ELR (cell line): ENCODE measurements at regions not wholly inside any gene's neighbourhood (a gene's known extent, or its start where the extent isn't known, plus 50 kb on each side); places are given as distances from the start of the nearest gene placed in this dataset.
"Not testable (repeated sequence)": the region's sequence is repeated elsewhere in the genome, so short reads cannot be mapped to it uniquely, and the experiment has no call there.

Source experiments
- DNase-seq: peaks from one replicate; pipeline ENCODE4 v3.0.0-alpha.2; 2015; ENCODE audit warnings: low read depth

GRCh38 chr1:99062192-99062591 lies 57.5 kb upstream of the PLPPR5 start:
- peak; percentile 7 for DNase-seq

GRCh38 chr1:99069146-99069545 lies 64.5 kb upstream of the PLPPR5 start:
- no peak for DNase-seq

GRCh38 chr1:99078529-99078928 lies 73.9 kb upstream of the PLPPR5 start:
- not testable (repeated sequence) for DNase-seq

GRCh38 chr1:99082366-99082765 lies 77.7 kb upstream of the PLPPR5 start:
- DNase-seq, result no peak

GRCh38 chr1:99083338-99083737 lies 78.7 kb upstream of the PLPPR5 start:
- no peak for DNase-seq

- no peak for DNase-seq
Observed at GRCh38 chr1:99084562-99084961, 79.9 kb upstream of the PLPPR5 start.

- DNase-seq, result no peak
Observed at GRCh38 chr1:99086057-99086456, 81.4 kb upstream of the PLPPR5 start.

- no peak for DNase-seq
Observed at GRCh38 chr1:99098589-99098988, 93.9 kb upstream of the PLPPR5 start.

GRCh38 chr1:99106274-99106673 lies 101.6 kb upstream of the PLPPR5 start:
- DNase-seq, result no peak

GRCh38 chr1:99107680-99108079 lies 103.0 kb upstream of the PLPPR5 start:
- no peak for DNase-seq

- DNase-seq, result no peak
Observed at GRCh38 chr1:99110140-99111041, 105.7 kb upstream of the PLPPR5 start.

- DNase-seq, result no peak
Observed at GRCh38 chr1:99115231-99115630, 110.6 kb upstream of the PLPPR5 start.

GRCh38 chr1:99119188-99119587 lies 114.5 kb upstream of the PLPPR5 start:
- DNase-seq, result no peak

- DNase-seq, result no peak
Observed at GRCh38 chr1:99122039-99122438, 117.4 kb upstream of the PLPPR5 start.

GRCh38 chr1:99123936-99124335 lies 119.3 kb upstream of the PLPPR5 start:
- DNase-seq, result no peak

GRCh38 chr1:99131546-99131945 lies 126.9 kb upstream of the PLPPR5 start:
- no peak for DNase-seq

GRCh38 chr1:99133756-99134500 lies 129.3 kb upstream of the PLPPR5 start:
- peak; percentile 6 for DNase-seq

GRCh38 chr1:99137554-99138206 lies 126.6 kb upstream of the PLPPR4 start:
- DNase-seq, result no peak

- DNase-seq, result no peak
Observed at GRCh38 chr1:99139876-99140275, 124.4 kb upstream of the PLPPR4 start.

- DNase-seq, result no peak
Observed at GRCh38 chr1:99146129-99146848, 118.0 kb upstream of the PLPPR4 start.

GRCh38 chr1:99149952-99150351 lies 114.3 kb upstream of the PLPPR4 start:
- DNase-seq, result no peak

- DNase-seq, result no peak
Observed at GRCh38 chr1:99152132-99152531, 112.2 kb upstream of the PLPPR4 start.
